GM23248 (cell line): ENCODE measurements at regions not wholly inside any gene's neighbourhood (a gene's known extent, or its start where the extent isn't known, plus 50 kb on each side); places are given as distances from the start of the nearest gene placed in this dataset.

ENCODE experiments used
- EZH2 ChIP-seq: fragments of 200-600 bp; sonication (generic); IDR thresholded peaks from 2 replicates; pipeline ENCODE4 v1.6.1; 2018; ENCODE audit warnings: antibody characterized with exemption, mild to moderate bottlenecking; ENCODE audit not compliant: insufficient read depth, poor library complexity, severe bottlenecking
- EZH2phosphoT487 ChIP-seq: fragments of 200-600 bp; sonication (generic); IDR thresholded peaks from 2 replicates; pipeline ENCODE4 v1.6.1; 2018; ENCODE audit warnings: antibody characterized with exemption, moderate library complexity, mild to moderate bottlenecking, low read depth; ENCODE audit not compliant: insufficient read depth

- TF ChIP-seq EZH2 (no peak), EZH2phosphoT487 (no peak)
These were observed 63.7 kb upstream of the PTPN1 start for GRCh38 chr20:50446351-50447101.
